RWPE1 (cell line): ENCODE measurements at regions not wholly inside any gene's neighbourhood (a gene's known extent, or its start where the extent isn't known, plus 50 kb on each side); places are given as distances from the start of the nearest gene placed in this dataset.
"Not testable (repeated sequence)": the region's sequence is repeated elsewhere in the genome, so short reads cannot be mapped to it uniquely, and the experiment has no call there.

Experiments used
- CTCF ChIA-PET: fragments of 350-600 bp; sonication (Branson Sonifier 250); formaldehyde crosslinking; extraction: SDS; loops from one replicate; lab custom pipeline; 2021; lab: Yijun Ruan, JAX
- POLR2A ChIA-PET: fragments of 400-600 bp; formaldehyde crosslinking; extraction: SDS; loops from one replicate; lab custom pipeline; 2020; ENCODE audit warnings: antibody characterized with exemption; ENCODE audit not compliant: low non-redundant PET; lab: Yijun Ruan, JAX
- DNase-seq: peaks from one replicate; pipeline ENCODE4 v3.0.0; 2012; ENCODE audit warnings: low spot score
- H3K27ac ChIP-seq: fragments of 450-650 bp; 2 replicates; pipeline ENCODE4 v1.5.1; 2017
- TF ChIP-seq, protein P1 (sequence below): fragments of 450-650 bp; conservative IDR thresholded peaks from 2 replicates; pipeline ENCODE4 v1.5.1; 2017; ENCODE audit warnings: low read depth, mild to moderate bottlenecking

DNA sequence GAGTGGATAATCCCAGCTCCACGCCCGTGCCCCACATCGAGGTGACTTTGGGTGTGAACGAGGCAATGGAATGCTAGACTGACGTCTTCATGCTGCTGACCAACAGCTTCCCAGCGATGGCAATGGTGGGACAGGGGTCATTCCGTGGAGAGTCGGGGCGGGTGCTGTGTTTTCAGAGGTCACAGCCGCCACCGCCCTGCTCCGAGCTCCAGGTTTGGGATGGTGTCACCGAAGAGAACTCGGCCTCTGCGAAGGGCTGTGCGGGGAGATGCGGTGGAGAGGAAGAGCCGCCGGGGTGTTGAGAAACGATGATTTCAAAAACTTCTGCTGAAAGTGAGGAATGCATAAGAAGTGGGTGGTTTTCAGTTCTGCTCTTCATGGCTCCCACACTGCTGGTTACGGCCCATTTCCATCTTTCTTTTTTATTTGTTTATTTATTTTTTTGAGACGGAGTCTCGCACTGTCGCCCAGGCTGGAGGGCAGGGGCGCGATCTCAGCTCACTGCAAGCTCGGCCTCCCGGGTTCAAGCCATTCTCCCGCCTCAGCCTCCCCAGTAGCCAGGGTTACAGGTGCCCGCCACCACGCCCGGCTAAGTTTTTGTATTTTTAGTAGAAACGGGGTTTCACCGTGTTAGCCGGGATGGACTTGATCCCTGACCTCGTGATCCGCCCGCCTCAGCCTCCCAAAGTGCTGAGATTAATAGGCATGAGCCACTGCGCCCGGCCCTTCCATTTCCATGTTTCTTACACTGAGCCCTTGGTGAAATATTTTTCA lies 142.6 kb downstream of the RTP5 start:
- ChIA-PET CTCF (no interaction called here), POLR2A (no interaction called here)
- H3K27ac ChIP-seq: peak overlapping the region; percentile 7; the same call in 1 of the 2 replicates
- DNase-seq: no peak
- TF ChIP-seq, protein P1, sequence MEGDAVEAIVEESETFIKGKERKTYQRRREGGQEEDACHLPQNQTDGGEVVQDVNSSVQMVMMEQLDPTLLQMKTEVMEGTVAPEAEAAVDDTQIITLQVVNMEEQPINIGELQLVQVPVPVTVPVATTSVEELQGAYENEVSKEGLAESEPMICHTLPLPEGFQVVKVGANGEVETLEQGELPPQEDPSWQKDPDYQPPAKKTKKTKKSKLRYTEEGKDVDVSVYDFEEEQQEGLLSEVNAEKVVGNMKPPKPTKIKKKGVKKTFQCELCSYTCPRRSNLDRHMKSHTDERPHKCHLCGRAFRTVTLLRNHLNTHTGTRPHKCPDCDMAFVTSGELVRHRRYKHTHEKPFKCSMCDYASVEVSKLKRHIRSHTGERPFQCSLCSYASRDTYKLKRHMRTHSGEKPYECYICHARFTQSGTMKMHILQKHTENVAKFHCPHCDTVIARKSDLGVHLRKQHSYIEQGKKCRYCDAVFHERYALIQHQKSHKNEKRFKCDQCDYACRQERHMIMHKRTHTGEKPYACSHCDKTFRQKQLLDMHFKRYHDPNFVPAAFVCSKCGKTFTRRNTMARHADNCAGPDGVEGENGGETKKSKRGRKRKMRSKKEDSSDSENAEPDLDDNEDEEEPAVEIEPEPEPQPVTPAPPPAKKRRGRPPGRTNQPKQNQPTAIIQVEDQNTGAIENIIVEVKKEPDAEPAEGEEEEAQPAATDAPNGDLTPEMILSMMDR: no peak

DNA sequence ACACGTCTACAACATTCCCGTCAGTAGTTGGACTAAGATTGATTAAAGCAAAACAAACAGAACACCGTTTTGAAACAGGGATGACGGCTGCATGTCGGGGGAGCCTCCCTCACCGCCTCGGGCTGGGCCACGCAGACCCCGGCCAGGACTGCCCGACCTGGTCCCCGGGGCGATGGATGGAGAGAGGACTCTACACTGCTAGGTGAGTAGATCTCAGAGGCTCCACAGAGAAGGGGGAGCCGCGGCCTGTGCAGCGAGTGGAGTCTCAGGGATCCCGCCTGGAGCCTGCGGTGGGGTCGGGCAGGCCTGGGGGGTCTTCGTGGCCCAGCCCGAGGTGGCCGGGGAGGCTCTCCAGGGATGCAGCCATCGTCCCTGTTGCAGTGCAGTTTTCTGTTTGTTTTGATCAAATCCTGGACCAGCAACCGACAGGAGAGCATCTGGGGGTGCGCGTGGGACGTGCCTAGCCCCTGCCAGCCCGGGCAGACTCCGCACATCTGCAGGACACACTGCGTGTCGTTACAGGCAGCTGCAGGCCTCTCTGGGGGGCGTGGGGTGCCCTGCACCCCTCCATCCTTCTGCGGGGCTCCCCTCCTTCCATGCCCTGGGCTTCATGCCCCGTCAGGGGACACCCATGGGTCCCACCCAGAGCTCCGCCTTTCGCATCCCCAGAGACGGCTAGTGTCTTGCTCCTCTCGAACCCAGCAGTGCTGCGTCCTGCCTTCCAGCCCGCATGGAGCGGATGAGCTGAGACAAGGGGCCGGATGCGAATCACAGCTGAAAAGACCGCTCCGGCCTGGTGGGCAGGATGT lies 143.6 kb downstream of the RTP5 start:
- TF ChIP-seq, protein P1: no peak
- no peak overlapping the region for H3K27ac ChIP-seq
- POLR2A ChIA-PET: no interaction called here
- no peak for DNase-seq
- CTCF ChIA-PET: no interaction called here

DNA sequence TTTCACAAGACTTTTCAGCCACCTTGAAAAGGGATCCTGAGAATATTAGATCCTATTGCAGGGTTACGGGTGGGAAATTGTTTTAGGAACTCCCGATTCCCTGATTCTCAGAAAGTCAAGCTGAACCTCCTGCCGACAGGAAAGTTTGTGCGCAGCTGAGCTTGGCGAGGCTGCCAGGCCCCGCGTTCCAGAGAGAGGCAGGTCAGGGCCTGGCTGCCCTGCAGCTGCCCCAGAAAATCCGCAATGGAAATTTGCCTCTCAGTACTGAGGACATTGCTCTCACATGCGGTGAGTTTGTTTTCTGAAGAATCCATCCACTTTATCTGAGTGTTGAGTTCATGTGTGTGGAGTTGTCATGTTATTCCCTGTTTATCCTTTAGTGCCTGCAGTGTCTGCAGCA lies 144.2 kb downstream of the RTP5 start:
- H3K27ac ChIP-seq: no peak overlapping the region
- no peak for DNase-seq
- POLR2A ChIA-PET: no interaction called here
- CTCF ChIA-PET: no interaction called here
- TF ChIP-seq, protein P1: no peak

DNA sequence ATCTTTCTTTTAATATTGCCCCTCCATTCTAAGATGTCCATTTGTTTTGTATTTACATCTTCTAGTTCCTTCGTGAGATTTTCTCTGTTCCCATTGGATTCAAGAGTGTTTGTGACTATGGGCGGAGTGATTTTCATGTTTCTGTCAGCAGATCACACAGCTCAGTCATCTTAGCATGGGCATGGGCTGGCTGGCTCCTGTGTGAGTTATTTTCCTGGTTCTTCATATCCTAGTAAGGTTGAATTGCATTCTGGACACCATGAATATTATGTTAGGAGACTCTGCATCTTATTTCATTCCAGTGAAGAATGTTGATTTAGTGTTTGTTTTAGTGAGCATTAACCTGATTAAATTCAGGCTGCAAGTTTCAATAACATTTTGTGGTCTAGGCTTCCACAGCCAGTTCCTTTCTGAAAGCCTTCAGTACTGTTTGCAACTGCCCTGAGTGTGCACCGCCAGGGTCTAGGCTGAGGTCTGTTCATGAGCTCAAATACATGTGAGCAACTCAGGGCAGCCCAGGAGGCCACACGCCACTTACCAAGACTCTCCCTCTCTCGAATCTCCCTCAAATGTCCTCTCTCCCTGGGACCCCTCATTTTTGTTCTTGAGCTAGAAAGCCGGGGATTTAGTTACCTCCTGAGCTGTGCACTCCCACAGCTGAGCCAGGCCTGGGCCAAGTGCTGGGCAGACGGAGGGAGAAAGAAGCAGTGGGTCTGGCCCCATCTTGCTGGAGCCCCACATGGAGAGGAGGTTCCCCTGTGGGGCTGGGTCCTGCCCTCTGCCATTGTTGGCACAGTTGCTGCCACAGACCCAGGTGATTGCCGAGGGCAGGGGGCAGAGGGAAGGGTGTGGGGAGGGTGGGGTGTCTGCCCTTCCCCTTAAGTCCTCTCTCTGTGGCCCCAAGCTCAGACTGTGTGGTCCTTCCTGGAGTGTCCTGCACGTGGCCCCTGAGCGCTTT lies 145.9 kb downstream of the RTP5 start:
- H3K27ac ChIP-seq: no peak overlapping the region
- TF ChIP-seq, protein P1: no peak
- no peak for DNase-seq
- POLR2A ChIA-PET: no interaction called here
- CTCF ChIA-PET: no interaction called here

DNA sequence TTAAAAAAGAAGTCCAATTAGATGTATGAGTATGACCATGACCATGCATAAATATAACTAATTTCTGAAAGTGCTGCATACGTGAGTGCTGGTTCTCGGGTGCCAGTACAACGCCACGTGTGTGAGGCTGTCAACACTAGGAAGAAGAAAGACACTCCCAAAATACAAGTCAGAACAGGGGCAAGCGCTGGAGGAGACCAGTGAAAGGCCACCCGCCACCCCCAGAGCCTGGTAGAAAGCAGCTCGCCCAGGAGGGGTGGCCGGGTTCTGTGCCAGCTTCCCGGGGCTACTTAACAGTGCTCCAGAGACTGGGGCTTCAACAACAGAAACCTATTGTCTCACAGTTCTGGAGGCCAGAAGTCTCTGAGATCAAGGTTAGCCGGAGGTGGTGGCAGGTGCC lies 147.6 kb downstream of the RTP5 start:
- no peak for DNase-seq
- CTCF ChIA-PET: no interaction called here
- TF ChIP-seq, protein P1: no peak
- H3K27ac ChIP-seq: no peak overlapping the region
- POLR2A ChIA-PET: no interaction called here

DNA sequence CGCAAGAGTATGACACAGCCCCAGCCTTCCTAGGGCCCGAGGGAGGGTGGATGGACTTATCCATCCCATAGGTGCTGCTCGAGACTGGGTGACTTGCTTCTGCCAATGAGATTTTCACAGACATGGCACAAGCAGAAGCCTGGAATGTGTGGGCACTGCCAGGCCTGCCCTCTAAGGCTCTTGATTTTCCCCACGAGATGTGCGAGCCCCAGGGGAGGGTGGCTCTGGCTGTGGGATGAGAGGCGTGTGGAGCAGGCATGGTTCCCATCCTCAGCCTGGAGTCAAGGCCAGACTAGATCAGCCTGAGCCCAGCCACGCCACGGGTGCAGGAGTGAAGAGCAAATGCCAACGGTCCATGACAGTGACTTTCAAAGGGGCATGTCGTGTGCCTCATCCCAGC lies 148.9 kb downstream of the RTP5 start:
- CTCF ChIA-PET, POLR2A ChIA-PET: not testable (repeated sequence)

More for the DNA sequence above, 148.9 kb downstream of the RTP5 start:
- DNase-seq, H3K27ac ChIP-seq: not testable (repeated sequence)
